GM23338 (cell line): ENCODE measurements at regions not wholly inside any gene's neighbourhood (a gene's known extent, or its start where the extent isn't known, plus 50 kb on each side); places are given as distances from the start of the nearest gene placed in this dataset.

ENCODE experiments used
- CREB1 ChIP-seq: fragments of 250-450 bp; sonication (Bioruptor Pico); IDR thresholded peaks from 2 replicates; pipeline ENCODE4 v1.5.0; 2020; ENCODE audit warnings: low read depth, mild to moderate bottlenecking, moderate library complexity
- EZH2 ChIP-seq: fragments of 200-600 bp; sonication (generic); IDR thresholded peaks from one replicate; pipeline ENCODE4 v1.8.0; 2017; ENCODE audit warnings: antibody characterized with exemption, mild to moderate bottlenecking, low read depth; ENCODE audit not compliant: unreplicated experiment
- EZH2phosphoT487 ChIP-seq: fragments of 200-600 bp; sonication (generic); IDR thresholded peaks from one replicate; pipeline ENCODE4 v1.8.1; 2018; ENCODE audit warnings: antibody characterized with exemption; ENCODE audit not compliant: unreplicated experiment
- JUNB ChIP-seq: IDR thresholded peaks from one replicate; pipeline ENCODE4 v1.6.1; 2016; ENCODE audit warnings: antibody characterized with exemption; ENCODE audit not compliant: unreplicated experiment
- NANOG ChIP-seq: IDR thresholded peaks from 2 replicates; pipeline ENCODE4 v1.6.1; 2016; ENCODE audit warnings: antibody characterized with exemption, borderline replicate concordance
- POLR2AphosphoS5 ChIP-seq: IDR thresholded peaks from 2 replicates; pipeline ENCODE4 v1.6.1; 2016; ENCODE audit warnings: antibody characterized with exemption, low read depth
- STAT1 ChIP-seq: IDR thresholded peaks from one replicate; pipeline ENCODE4 v1.6.1; 2016; ENCODE audit warnings: antibody characterized with exemption; ENCODE audit not compliant: unreplicated experiment
- ZNF114 ChIP-seq: fragments of 250-450 bp; sonication (Bioruptor Pico); IDR thresholded peaks from 2 replicates; pipeline ENCODE4 v1.5.0; 2020; ENCODE audit warnings: mild to moderate bottlenecking, moderate library complexity
- ZNF331 ChIP-seq: fragments of 250-450 bp; sonication (Bioruptor Pico); IDR thresholded peaks from 2 replicates; pipeline ENCODE4 v1.5.0; 2020; ENCODE audit warnings: low read depth, mild to moderate bottlenecking, moderate library complexity
- TF ChIP-seq, protein P1 (sequence below), 2 experiments: fragments of 200-600 bp in 1 of 2; sonication (generic) in 1 of 2; conservative IDR thresholded peaks; 2 replicates each; pipeline versions ENCODE4 v1.5.1 to v1.6.1; 2016 to 2017; ENCODE audit warnings: antibody characterized with exemption in 2 of 2, low read depth in 2 of 2, mild to moderate bottlenecking in 2 of 2, moderate library complexity in 1 of 2
- TF ChIP-seq, protein P2 (sequence below): fragments of 250-450 bp; sonication (Bioruptor Pico); IDR thresholded peaks from 2 replicates; pipeline ENCODE4 v1.5.0; 2020; ENCODE audit warnings: mild to moderate bottlenecking, moderate library complexity
- TF ChIP-seq, protein P3 (sequence below): IDR thresholded peaks from one replicate; pipeline ENCODE4 v1.6.1; 2018; ENCODE audit warnings: antibody characterized with exemption; ENCODE audit not compliant: unreplicated experiment
- TF ChIP-seq, protein P4 (sequence below): IDR thresholded peaks from 2 replicates; pipeline ENCODE4 v1.6.1; 2016; ENCODE audit warnings: antibody characterized with exemption

DNA sequence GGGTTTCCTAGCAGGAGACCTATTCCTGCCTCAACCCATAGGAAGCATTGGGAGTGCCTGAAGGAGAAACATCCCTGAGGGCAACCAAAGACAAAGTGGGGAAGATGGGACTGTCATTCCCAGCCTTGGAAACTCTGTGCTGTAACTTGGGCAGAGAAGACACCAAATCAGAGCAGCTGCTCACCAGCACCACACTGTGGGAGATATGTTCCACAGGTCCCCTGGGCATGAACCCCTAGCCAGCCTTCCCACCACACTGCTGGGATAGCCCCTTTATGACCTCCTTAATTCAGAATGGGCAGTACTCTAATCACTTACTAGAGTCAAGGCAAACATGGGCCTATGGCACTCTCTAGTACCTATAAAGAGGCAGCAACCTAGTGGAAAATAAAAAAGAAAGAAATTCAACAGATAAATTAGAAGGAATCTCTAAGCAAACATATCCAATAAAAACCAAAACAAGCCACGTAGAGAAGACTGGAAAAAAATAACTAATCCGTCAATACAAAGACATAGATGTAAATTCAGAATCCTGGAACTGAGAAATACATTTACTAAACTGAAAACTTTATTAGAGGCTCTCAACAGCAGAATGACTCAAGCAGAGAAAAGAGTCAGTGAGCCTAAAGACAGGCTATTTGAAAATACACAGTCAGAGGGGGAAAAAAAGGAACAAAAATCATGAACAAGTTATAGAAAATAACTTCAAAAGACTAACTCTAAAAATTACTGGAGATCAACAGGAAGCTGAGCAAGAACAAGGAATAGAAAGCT, 878.4 kb upstream of the FRG1 start:
- TF ChIP-seq ZNF114 (CRISPR knock-in tag) (no peak), EZH2 (no peak), POLR2AphosphoS5 (no peak), CREB1 (CRISPR knock-in tag) (no peak), EZH2phosphoT487 (no peak), STAT1 (no peak), ZNF331 (CRISPR knock-in tag) (no peak), JUNB (no peak), NANOG (no peak)
- TF ChIP-seq, protein P1, sequence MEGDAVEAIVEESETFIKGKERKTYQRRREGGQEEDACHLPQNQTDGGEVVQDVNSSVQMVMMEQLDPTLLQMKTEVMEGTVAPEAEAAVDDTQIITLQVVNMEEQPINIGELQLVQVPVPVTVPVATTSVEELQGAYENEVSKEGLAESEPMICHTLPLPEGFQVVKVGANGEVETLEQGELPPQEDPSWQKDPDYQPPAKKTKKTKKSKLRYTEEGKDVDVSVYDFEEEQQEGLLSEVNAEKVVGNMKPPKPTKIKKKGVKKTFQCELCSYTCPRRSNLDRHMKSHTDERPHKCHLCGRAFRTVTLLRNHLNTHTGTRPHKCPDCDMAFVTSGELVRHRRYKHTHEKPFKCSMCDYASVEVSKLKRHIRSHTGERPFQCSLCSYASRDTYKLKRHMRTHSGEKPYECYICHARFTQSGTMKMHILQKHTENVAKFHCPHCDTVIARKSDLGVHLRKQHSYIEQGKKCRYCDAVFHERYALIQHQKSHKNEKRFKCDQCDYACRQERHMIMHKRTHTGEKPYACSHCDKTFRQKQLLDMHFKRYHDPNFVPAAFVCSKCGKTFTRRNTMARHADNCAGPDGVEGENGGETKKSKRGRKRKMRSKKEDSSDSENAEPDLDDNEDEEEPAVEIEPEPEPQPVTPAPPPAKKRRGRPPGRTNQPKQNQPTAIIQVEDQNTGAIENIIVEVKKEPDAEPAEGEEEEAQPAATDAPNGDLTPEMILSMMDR (conservative IDR thresholded peaks at IDR 0.05; ENCODE audit: low read depth in 2 of 2) = peak; percentile 35 to 69; a peak in 3 of 4 replicates
- TF ChIP-seq, protein P2, sequence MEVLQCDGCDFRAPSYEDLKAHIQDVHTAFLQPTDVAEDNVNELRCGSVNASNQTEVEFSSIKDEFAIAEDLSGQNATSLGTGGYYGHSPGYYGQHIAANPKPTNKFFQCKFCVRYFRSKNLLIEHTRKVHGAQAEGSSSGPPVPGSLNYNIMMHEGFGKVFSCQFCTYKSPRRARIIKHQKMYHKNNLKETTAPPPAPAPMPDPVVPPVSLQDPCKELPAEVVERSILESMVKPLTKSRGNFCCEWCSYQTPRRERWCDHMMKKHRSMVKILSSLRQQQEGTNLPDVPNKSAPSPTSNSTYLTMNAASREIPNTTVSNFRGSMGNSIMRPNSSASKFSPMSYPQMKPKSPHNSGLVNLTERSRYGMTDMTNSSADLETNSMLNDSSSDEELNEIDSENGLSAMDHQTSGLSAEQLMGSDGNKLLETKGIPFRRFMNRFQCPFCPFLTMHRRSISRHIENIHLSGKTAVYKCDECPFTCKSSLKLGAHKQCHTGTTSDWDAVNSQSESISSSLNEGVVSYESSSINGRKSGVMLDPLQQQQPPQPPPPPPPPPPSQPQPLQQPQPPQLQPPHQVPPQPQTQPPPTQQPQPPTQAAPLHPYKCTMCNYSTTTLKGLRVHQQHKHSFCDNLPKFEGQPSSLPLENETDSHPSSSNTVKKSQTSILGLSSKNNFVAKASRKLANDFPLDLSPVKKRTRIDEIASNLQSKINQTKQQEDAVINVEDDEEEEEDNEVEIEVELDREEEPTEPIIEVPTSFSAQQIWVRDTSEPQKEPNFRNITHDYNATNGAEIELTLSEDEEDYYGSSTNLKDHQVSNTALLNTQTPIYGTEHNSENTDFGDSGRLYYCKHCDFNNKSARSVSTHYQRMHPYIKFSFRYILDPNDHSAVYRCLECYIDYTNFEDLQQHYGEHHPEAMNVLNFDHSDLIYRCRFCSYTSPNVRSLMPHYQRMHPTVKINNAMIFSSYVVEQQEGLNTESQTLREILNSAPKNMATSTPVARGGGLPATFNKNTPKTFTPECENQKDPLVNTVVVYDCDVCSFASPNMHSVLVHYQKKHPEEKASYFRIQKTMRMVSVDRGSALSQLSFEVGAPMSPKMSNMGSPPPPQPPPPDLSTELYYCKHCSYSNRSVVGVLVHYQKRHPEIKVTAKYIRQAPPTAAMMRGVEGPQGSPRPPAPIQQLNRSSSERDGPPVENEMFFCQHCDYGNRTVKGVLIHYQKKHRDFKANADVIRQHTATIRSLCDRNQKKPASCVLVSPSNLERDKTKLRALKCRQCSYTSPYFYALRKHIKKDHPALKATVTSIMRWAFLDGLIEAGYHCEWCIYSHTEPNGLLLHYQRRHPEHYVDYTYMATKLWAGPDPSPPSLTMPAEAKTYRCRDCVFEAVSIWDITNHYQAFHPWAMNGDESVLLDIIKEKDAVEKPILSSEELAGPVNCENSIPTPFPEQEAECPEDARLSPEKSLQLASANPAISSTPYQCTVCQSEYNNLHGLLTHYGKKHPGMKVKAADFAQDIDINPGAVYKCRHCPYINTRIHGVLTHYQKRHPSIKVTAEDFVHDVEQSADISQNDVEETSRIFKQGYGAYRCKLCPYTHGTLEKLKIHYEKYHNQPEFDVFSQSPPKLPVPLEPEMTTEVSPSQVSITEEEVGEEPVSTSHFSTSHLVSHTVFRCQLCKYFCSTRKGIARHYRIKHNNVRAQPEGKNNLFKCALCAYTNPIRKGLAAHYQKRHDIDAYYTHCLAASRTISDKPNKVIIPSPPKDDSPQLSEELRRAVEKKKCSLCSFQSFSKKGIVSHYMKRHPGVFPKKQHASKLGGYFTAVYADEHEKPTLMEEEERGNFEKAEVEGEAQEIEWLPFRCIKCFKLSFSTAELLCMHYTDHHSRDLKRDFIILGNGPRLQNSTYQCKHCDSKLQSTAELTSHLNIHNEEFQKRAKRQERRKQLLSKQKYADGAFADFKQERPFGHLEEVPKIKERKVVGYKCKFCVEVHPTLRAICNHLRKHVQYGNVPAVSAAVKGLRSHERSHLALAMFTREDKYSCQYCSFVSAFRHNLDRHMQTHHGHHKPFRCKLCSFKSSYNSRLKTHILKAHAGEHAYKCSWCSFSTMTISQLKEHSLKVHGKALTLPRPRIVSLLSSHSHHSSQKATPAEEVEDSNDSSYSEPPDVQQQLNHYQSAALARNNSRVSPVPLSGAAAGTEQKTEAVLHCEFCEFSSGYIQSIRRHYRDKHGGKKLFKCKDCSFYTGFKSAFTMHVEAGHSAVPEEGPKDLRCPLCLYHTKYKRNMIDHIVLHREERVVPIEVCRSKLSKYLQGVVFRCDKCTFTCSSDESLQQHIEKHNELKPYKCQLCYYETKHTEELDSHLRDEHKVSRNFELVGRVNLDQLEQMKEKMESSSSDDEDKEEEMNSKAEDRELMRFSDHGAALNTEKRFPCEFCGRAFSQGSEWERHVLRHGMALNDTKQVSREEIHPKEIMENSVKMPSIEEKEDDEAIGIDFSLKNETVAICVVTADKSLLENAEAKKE (CRISPR knock-in tag) = no peak
- TF ChIP-seq, protein P3, sequence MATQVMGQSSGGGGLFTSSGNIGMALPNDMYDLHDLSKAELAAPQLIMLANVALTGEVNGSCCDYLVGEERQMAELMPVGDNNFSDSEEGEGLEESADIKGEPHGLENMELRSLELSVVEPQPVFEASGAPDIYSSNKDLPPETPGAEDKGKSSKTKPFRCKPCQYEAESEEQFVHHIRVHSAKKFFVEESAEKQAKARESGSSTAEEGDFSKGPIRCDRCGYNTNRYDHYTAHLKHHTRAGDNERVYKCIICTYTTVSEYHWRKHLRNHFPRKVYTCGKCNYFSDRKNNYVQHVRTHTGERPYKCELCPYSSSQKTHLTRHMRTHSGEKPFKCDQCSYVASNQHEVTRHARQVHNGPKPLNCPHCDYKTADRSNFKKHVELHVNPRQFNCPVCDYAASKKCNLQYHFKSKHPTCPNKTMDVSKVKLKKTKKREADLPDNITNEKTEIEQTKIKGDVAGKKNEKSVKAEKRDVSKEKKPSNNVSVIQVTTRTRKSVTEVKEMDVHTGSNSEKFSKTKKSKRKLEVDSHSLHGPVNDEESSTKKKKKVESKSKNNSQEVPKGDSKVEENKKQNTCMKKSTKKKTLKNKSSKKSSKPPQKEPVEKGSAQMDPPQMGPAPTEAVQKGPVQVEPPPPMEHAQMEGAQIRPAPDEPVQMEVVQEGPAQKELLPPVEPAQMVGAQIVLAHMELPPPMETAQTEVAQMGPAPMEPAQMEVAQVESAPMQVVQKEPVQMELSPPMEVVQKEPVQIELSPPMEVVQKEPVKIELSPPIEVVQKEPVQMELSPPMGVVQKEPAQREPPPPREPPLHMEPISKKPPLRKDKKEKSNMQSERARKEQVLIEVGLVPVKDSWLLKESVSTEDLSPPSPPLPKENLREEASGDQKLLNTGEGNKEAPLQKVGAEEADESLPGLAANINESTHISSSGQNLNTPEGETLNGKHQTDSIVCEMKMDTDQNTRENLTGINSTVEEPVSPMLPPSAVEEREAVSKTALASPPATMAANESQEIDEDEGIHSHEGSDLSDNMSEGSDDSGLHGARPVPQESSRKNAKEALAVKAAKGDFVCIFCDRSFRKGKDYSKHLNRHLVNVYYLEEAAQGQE = no peak
- TF ChIP-seq, protein P4, sequence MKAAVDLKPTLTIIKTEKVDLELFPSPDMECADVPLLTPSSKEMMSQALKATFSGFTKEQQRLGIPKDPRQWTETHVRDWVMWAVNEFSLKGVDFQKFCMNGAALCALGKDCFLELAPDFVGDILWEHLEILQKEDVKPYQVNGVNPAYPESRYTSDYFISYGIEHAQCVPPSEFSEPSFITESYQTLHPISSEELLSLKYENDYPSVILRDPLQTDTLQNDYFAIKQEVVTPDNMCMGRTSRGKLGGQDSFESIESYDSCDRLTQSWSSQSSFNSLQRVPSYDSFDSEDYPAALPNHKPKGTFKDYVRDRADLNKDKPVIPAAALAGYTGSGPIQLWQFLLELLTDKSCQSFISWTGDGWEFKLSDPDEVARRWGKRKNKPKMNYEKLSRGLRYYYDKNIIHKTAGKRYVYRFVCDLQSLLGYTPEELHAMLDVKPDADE = no peak
